ENCODE measurements at regions not wholly inside any gene's neighbourhood (a gene's known extent, or its start where the extent isn't known, plus 50 kb on each side); places are given as distances from the start of the nearest gene placed in this dataset.

- POLR2A ChIA-PET = no interaction called here
- Mint-ChIP-seq H3K4me1 (no peaks in the 10 kb centered on the region), H3K36me3 (ENCODE audit: low read depth) (no peaks in the 10 kb centered on the region), H3K27me3 (no peaks in the 10 kb centered on the region), H3K27ac (no peak overlapping the region), H3K9me3 (peaks cover 3% of the 10 kb centered on the region), H3K4me3 (no peak overlapping the region)
- no peak for DNase-seq
- CTCF ChIA-PET = no interaction called here
These were observed 471.5 kb downstream of the PCDH10 start for GRCh38 chr4:133620555-133620954.

GRCh38 chr4:133618963-133619362 is 469.9 kb downstream of the PCDH10 start:
- H3K36me3 Mint-ChIP-seq (ENCODE audit: low read depth) = no peaks in the 10 kb centered on the region
- DNase-seq = no peak
- peaks cover 3% of the 10 kb centered on the region for H3K9me3 Mint-ChIP-seq
- no peak overlapping the region for H3K27ac Mint-ChIP-seq
- ChIA-PET CTCF (no interaction called here), POLR2A (no interaction called here)
- no peak overlapping the region for H3K4me3 Mint-ChIP-seq
- H3K27me3 Mint-ChIP-seq = no peaks in the 10 kb centered on the region
- H3K4me1 Mint-ChIP-seq = no peaks in the 10 kb centered on the region

DNA sequence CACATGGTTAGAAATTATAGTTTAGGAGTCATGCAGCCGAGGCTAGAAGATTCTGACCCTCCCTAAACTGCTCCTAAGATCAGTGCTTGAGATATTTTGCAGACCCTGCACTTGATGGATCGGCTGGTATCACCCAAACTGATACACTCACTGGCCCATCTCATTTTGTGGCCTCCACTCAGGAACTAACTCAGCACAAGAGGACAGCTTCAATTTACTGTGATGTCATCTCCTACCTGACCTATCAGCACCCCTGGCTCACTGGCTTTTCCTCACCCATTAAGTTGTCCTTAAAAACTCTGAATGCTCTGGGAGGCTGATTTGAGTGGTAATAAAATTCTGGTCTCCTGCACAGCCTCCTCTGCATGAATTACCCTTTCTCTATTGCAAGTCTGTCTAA is 450.9 kb downstream of the PCDH10 start:
- ChIA-PET POLR2A (no interaction called here), CTCF (no interaction called here)
- Mint-ChIP-seq H3K27me3 (no peaks in the 10 kb centered on the region), H3K9me3 (peaks cover 4% of the 10 kb centered on the region), H3K4me1 (no peaks in the 10 kb centered on the region), H3K27ac (no peak overlapping the region), H3K36me3 (ENCODE audit: low read depth) (no peaks in the 10 kb centered on the region), H3K4me3 (no peak overlapping the region)
- DNase-seq = no peak

- Mint-ChIP-seq H3K4me1 (no peaks in the 10 kb centered on the region), H3K27ac (no peak overlapping the region), H3K4me3 (no peak overlapping the region), H3K9me3 (peaks cover 2% of the 10 kb centered on the region), H3K27me3 (no peaks in the 10 kb centered on the region), H3K36me3 (ENCODE audit: low read depth) (no peaks in the 10 kb centered on the region)
- no peak for DNase-seq
- ChIA-PET POLR2A (no interaction called here), CTCF (no interaction called here)
These were observed 449.7 kb downstream of the PCDH10 start for GRCh38 chr4:133598779-133599178.

GRCh38 chr4:133597251-133597650 is 448.2 kb downstream of the PCDH10 start:
- H3K36me3 Mint-ChIP-seq (ENCODE audit: low read depth) = no peaks in the 10 kb centered on the region
- H3K27me3 Mint-ChIP-seq = no peaks in the 10 kb centered on the region
- no peaks in the 10 kb centered on the region for H3K4me1 Mint-ChIP-seq
- DNase-seq = no peak
- ChIA-PET CTCF (no interaction called here), POLR2A (no interaction called here)
- peaks cover 2% of the 10 kb centered on the region for H3K9me3 Mint-ChIP-seq
- no peak overlapping the region for H3K4me3 Mint-ChIP-seq
- H3K27ac Mint-ChIP-seq = no peak overlapping the region

- ChIA-PET POLR2A (no interaction called here), CTCF (no interaction called here)
- Mint-ChIP-seq H3K9me3 (peaks cover 2% of the 10 kb centered on the region), H3K36me3 (ENCODE audit: low read depth) (no peaks in the 10 kb centered on the region), H3K27ac (no peak overlapping the region), H3K27me3 (no peaks in the 10 kb centered on the region), H3K4me1 (no peaks in the 10 kb centered on the region), H3K4me3 (no peak overlapping the region)
- no peak for DNase-seq
These were observed 447.4 kb downstream of the PCDH10 start for GRCh38 chr4:133596459-133596858.

GRCh38 chr4:133594390-133595207 is 445.5 kb downstream of the PCDH10 start:
- H3K27me3 Mint-ChIP-seq = no peaks in the 10 kb centered on the region
- H3K36me3 Mint-ChIP-seq (ENCODE audit: low read depth) = no peaks in the 10 kb centered on the region
- no peak for DNase-seq
- ChIA-PET POLR2A (no interaction called here), CTCF (no interaction called here)
- no peaks in the 10 kb centered on the region for H3K4me1 Mint-ChIP-seq
- H3K9me3 Mint-ChIP-seq = no peaks in the 10 kb centered on the region
- H3K4me3 Mint-ChIP-seq = no peak overlapping the region
- H3K27ac Mint-ChIP-seq = no peak overlapping the region

GRCh38 chr4:133593764-133594163 is 444.7 kb downstream of the PCDH10 start:
- POLR2A ChIA-PET = no interaction called here
- no peaks in the 10 kb centered on the region for H3K9me3 Mint-ChIP-seq
- DNase-seq = no peak
- H3K27ac Mint-ChIP-seq = no peak overlapping the region
- H3K27me3 Mint-ChIP-seq = no peaks in the 10 kb centered on the region
- no peaks in the 10 kb centered on the region for H3K4me1 Mint-ChIP-seq
- H3K4me3 Mint-ChIP-seq = no peak overlapping the region
- CTCF ChIA-PET = no interaction called here
- H3K36me3 Mint-ChIP-seq (ENCODE audit: low read depth) = no peaks in the 10 kb centered on the region

DNA sequence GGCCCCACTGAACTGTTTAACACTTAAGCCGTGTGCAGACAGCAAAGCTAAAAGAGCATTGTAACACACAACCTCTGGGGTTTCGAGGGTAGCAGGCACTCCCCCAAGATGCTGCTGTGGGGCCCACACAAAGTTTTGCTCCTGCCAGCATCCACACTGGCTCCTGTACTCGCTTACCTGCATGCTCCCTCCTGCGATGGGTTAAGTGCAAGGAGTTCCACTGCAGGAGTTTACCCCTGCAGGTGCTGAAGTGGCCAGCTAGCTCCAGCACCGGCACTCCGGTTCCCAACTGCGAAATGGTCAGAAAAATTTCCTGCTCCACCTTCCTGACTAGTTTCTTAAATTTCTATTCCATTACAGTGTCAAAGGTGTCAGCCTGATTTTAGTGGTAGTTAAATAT is 443.5 kb downstream of the PCDH10 start:
- H3K27me3 Mint-ChIP-seq = no peaks in the 10 kb centered on the region
- ChIA-PET POLR2A (no interaction called here), CTCF (no interaction called here)
- H3K4me1 Mint-ChIP-seq = no peaks in the 10 kb centered on the region
- DNase-seq = no peak
- H3K9me3 Mint-ChIP-seq = peaks cover 2% of the 10 kb centered on the region
- no peak overlapping the region for H3K27ac Mint-ChIP-seq
- no peaks in the 10 kb centered on the region for H3K36me3 Mint-ChIP-seq (ENCODE audit: low read depth)
- no peak overlapping the region for H3K4me3 Mint-ChIP-seq

DNA sequence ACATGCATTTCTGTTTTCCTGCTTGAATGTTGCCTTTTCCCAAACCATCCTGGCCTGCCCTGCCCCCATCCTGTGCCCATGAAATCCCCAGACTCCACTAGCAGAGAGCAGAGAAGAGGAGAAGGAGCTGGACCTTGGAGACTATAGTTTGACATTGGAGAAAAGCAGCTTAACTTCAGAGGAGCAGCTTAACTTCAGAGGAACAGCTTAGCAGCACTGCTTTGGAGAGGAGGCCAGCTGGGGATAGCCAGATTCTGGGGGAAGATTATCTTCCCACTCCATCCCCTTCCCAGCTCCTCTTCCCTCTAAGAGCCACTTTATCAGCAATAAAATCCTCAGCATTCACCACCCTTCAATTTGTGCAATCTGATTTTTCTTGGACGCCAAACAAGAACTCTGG is 443.0 kb downstream of the PCDH10 start:
- Mint-ChIP-seq H3K36me3 (ENCODE audit: low read depth) (no peaks in the 10 kb centered on the region), H3K4me1 (no peaks in the 10 kb centered on the region), H3K27ac (no peak overlapping the region), H3K9me3 (peaks cover 2% of the 10 kb centered on the region), H3K4me3 (no peak overlapping the region), H3K27me3 (no peaks in the 10 kb centered on the region)
- ChIA-PET CTCF (no interaction called here), POLR2A (no interaction called here)
- no peak for DNase-seq

GRCh38 chr4:133588306-133588705 is 439.2 kb downstream of the PCDH10 start:
- Mint-ChIP-seq H3K4me3 (no peak overlapping the region), H3K9me3 (peaks cover 2% of the 10 kb centered on the region), H3K36me3 (ENCODE audit: low read depth) (no peaks in the 10 kb centered on the region), H3K4me1 (no peaks in the 10 kb centered on the region), H3K27ac (no peak overlapping the region), H3K27me3 (no peaks in the 10 kb centered on the region)
- no peak for DNase-seq
- POLR2A ChIA-PET = no interaction called here
- CTCF ChIA-PET = no interaction called here

- H3K9me3 Mint-ChIP-seq = peaks cover 2% of the 10 kb centered on the region
- POLR2A ChIA-PET = no interaction called here
These were observed 436.2 kb downstream of the PCDH10 start for GRCh38 chr4:133585323-133585722.

GRCh38 chr4:133584714-133585113 is 435.6 kb downstream of the PCDH10 start:
- no peak overlapping the region for H3K4me3 Mint-ChIP-seq
- no peak for DNase-seq
- no peaks in the 10 kb centered on the region for H3K36me3 Mint-ChIP-seq (ENCODE audit: low read depth)
- ChIA-PET POLR2A (no interaction called here), CTCF (no interaction called here)
- no peaks in the 10 kb centered on the region for H3K4me1 Mint-ChIP-seq
- no peaks in the 10 kb centered on the region for H3K27me3 Mint-ChIP-seq
- no peak overlapping the region for H3K27ac Mint-ChIP-seq
- H3K9me3 Mint-ChIP-seq = peaks cover 2% of the 10 kb centered on the region

More at GRCh38 chr4:133585323-133585722, 436.2 kb downstream of the PCDH10 start:
- no peak for DNase-seq
- Mint-ChIP-seq H3K27me3 (no peaks in the 10 kb centered on the region), H3K27ac (no peak overlapping the region), H3K4me1 (no peaks in the 10 kb centered on the region), H3K4me3 (no peak overlapping the region), H3K36me3 (ENCODE audit: low read depth) (no peaks in the 10 kb centered on the region)
- CTCF ChIA-PET = no interaction called here

DNA sequence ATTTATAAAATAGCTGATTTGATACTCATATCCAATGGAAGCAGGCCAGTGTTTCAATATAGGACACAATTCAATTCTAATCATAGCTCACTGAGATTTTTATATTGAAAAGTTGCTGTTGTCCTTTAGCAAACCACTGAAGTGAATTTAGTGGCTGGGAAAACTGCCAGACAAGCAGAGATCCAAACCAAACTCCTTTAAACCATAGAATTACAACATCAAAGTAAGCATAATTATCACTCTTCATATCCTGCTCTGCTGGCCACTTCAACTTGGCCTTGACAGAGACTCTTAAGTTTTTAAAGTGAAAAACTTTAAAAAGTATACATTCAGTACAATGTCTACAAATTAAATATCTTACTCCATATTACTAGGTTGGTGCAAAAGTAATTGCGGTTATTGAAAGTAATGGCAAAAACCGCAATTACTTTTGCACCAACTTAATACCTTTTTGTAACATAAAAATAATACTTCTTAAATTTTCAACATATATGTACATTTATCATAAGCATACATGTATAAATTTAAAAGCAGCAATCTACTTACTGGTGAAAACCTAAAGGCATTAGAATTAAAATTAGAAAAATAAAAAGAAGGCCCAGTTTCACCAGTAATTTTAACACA is 433.0 kb downstream of the PCDH10 start:
- H3K4me1 Mint-ChIP-seq = no peaks in the 10 kb centered on the region
- H3K4me3 Mint-ChIP-seq = no peak overlapping the region
- POLR2A ChIA-PET = no interaction called here
- H3K9me3 Mint-ChIP-seq = peaks cover 5% of the 10 kb centered on the region
- H3K27ac Mint-ChIP-seq = no peak overlapping the region
- no peaks in the 10 kb centered on the region for H3K36me3 Mint-ChIP-seq (ENCODE audit: low read depth)
- no peak for DNase-seq
- H3K27me3 Mint-ChIP-seq = no peaks in the 10 kb centered on the region
- CTCF ChIA-PET = no interaction called here

Measured in activated CD4-positive, alpha-beta memory T cell treated with anti-CD3 and anti-CD28 coated beads, Interleukin-2, amount 10 ng/mL, durations not matched to agents 7 days and 5 days (primary cell).